RCC 7860 (cell line): ENCODE measurements at regions not wholly inside any gene's neighbourhood (a gene's known extent, or its start where the extent isn't known, plus 50 kb on each side); places are given as distances from the start of the nearest gene placed in this dataset.
"Not testable (repeated sequence)": the region's sequence is repeated elsewhere in the genome, so short reads cannot be mapped to it uniquely, and the experiment has no call there.

Source experiments
- DNase-seq: peaks from one replicate; pipeline ENCODE4 v3.0.0-alpha.2; 2015; ENCODE audit warnings: low spot score
- FAIRE-seq: peaks from 2 replicates; lab custom pipeline; 2012; peaks lifted over from hg19 to GRCh38; lab: Jason Lieb, UNC

DNA sequence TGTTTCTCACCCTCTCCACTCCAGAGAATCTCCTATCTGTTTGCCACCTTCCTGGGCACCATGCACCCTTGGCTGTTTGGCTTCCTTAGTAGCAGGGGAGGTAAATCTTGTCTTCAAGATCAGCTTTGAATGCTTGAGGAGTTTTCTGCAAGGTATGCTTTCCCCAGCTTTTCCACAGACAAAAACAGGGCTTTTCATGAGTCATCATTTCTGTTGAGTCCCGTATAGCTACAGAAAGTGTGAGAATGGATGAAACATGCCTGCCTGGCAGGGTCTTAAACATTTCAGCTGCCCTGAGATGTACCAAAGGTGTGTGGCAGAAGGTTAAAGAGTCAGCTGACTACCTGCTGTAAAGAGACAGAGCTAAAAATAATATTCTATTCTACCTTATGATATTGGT lies 875.2 kb upstream of the EEF2KMT start:
- FAIRE-seq (no peak), DNase-seq (no peak)

DNA sequence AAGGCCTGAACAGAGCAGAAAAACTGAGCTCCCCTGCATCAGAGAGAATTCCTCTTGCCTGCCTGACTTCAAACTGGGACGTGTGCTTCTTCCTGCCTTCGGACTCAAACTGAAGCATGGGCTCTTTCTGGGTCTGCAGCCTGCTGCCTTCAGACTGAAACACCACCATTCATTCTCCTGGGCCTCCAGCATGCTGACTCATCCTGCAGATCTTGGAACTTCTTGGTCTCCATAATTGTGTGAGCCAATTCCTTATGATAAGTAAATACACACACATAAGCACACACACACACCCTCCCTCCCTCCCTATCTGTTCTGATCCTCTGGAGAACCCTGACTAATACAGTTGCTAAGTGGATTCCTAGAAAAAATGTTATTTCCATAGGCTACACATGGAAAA lies 874.3 kb upstream of the EEF2KMT start:
- no peak for DNase-seq
- FAIRE-seq: no peak

DNA sequence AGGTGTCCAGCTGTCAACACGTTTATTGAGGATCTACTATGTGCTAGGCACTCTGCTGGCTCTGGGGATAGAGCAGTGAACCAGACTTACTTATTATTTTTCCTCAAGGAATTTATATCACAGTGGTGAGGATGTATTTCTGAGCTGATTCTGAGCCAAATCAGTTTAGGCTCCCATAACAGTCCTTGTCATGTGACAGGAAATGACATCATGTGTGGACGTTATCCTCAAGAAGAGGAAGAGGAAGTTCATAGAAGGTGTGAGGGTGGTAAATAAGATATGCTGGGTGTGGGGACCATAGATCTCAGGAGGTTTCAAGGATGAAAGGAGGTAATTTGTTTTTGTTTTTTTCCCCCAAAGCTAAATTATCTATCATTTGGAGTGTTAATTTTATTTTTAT lies 873.5 kb upstream of the EEF2KMT start:
- FAIRE-seq (no peak), DNase-seq (no peak)

DNA sequence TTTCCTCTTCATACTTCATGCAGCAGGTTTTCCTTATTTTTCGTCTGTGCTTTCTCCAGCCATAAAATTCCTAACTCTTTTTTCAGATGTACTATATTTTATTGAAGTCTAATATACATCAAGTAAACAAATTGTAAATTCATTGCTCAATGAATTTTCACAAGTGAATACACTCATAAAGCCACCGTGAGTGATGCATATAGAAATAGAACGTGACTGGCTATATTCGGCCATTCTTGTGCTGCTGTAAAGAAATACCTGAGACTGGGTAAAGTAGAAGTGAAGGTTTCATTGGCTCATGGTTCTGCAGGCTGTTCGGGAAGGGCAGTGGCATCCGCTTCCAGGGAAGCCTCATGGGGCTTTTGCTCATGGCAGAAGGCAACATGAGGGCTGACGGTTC lies 868.4 kb upstream of the EEF2KMT start:
- FAIRE-seq (no peak), DNase-seq (no peak)

DNA sequence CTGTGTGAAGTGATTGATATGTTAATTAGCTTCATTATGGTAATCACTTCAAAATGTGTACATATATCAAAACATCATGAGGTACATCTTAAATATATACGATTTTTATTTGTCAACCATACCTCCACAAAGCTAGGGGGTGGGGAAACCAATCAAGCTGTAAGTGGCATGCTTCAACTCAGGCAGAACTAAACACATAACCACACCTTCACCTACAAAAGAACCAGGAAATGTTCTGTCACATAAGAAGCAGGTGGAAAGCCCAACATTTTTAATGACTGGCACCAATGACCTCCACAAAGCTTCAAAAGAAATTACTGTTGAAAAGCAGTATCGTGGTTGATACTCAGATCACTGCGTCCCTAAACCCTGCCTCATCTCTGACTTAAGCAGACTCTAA lies 867.7 kb upstream of the EEF2KMT start:
- FAIRE-seq (no peak), DNase-seq (no peak)

DNA sequence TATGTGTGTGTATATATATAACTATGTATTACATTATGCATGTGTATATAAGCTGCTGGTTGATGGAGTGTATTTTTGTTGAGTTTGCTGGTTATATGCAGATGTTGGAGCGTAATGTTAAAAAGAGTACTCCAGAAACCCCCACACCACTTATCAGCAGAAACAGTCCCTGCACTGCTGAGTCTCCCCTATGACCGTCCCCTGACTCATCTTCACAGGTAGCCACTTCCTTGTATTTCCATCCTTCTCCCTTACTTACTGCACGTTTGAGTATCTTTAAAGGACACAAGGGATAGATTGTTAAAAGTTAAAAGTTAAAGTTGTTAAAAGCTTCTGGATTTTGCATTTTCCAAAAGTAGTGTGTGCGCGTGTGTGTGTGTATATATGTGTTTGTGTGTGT lies 853.9 kb upstream of the EEF2KMT start:
- DNase-seq (no peak), FAIRE-seq (no peak)

DNA sequence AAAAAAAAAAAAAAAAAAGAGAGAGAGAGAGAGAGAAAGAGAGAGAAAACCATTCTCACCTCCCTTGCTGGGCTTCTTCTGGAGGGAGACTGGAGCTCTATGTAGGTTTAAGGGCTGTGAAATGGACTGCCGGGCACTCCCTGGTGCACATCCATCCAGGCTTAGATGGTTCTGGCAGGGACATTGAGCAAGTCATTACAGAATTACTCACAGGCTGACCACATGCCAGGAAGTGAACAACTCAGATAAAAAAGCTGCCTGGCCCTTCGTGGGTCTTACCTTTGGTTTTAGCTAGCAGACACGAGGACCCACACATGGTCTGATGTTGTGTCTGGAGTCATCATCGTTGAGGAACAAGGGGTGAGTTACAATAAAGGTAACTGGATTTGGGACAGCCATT lies 847.4 kb upstream of the EEF2KMT start:
- DNase-seq (peak; percentile 38), FAIRE-seq (no peak)

DNA sequence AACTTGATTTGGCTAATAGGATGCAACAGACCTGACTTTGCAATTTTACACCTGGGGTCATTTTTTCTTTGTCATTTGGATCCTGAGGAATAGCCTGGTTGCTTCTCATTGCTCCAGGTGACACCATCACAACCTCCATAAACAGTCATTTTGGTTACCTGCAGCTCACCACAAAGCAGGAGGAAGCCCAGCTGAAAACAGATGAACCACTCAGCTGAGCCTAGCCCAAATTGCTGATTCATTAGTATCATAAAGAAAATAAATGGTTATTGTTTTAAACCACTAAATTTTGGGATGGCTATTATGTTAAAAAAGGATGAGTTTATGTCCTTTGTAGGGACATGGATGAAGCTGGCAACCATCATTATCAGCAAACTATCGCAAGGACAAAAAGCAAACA lies 841.0 kb upstream of the EEF2KMT start:
- no peak for DNase-seq
- FAIRE-seq: no peak

DNA sequence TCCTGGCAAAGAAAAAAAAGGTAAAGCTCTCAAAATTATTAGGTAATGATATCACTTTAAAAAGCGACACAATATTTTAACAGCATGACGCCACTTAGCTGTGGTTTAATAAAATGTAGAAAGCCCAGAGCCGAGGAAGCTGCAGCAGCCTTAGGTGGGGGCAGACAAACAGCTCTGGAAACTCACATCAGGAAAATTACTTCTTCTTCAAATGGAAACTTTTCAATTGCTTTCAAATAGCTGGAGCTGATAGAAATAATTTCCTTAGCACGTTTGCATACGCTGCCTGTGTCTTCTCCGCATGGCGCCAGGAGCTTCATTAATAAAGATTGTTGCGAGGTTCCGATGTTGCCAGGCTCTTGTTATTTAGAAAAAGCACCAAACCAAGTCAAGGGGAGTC lies 835.3 kb upstream of the EEF2KMT start:
- no peak for DNase-seq
- no peak for FAIRE-seq

DNA sequence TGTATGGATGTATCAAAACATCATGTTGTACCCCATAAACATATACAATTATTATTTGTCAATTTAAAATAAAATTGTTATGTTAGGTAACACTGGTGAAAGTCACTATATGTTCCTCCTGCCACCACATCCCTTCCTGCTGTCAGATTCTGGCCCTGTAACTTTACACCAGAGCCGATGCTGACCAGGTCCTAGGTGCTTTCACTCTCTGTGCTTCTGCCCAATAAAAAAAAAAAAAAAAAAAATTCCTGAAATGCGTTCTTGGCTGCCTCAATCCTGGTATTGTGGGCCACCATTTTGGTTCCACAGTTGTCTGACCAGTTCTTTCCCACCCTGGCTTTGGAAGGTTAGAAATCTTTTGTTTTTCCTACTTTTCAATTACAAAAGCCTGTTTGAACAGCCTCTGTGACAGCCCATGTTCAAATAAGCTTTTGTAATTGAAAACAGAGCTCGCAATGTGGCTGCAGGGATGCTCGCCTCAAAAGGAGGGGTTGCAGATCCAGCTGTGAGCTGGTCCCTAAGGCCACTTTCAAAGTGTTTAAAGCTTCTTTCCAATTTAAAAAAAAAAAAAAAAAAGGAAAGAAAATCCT lies 831.0 kb upstream of the EEF2KMT start:
- no peak for FAIRE-seq
- no peak for DNase-seq

DNA sequence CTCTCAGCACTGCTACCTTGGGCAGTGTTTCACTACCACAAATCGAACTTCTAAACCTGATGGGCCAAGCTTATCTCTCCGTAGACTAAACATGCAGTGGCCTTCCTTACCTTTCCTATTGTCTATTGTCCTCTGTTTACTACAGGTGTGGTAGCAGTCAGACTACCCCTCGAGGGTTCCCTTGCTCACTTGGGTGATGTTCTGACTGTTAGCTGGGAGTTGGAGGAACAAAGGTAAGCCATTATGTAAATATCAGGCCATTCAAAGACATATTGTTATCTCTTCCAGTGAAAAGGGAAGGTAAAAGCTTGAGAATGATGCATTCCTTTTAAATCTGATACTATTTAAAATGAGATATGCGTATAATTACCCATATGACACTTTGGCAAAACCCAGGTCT lies 828.3 kb upstream of the EEF2KMT start:
- DNase-seq (no peak), FAIRE-seq (no peak)

DNA sequence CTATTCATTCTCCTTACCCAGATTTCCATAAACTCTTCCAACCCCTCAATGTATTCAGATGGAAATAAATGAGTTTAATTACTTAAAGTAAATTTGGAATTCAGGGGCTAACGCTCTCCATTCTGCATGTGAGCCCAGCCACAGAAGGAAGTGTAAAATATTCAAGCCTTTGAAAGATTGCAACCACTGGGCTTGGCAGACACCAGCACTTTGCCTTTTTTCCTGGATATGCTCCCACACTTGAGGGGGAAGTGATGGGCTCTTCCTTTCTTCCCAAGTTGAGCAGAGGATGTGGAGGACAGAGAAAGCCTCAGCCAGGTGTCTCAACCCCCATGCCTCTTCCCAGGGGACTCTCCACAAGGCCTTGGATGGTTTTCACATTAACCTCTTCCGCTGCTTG lies 825.1 kb upstream of the EEF2KMT start:
- FAIRE-seq: no peak

DNA sequence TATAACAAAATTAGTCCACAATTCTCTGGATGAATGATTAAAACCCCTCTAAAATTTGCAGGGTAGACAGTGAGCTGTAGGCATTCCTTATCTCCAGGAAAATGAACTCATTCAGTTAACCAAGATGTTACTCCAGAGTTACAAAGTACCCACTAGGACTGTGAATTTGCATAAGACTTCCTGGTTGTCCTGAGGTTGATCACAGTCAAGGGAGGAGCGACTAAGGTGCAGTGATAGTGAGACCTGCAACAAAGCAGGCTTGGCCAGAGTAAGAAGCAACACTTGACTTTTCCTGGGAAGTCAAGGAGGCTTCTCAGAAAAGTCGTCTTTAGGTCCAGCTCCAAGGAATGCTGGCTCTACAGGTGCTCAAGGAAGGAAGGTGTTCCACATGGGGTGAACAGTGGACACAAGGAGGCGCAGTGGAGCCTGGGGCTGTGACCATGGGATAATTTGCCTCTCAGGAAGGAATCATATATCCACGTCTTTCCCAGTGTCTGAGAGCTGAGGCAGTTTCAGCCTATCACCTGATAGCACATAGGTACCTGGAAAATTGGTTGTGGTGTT lies 821.1 kb upstream of the EEF2KMT start:
- no peak for FAIRE-seq
- DNase-seq: no peak

More for the DNA sequence above, 825.1 kb upstream of the EEF2KMT start:
- no peak for DNase-seq

DNA sequence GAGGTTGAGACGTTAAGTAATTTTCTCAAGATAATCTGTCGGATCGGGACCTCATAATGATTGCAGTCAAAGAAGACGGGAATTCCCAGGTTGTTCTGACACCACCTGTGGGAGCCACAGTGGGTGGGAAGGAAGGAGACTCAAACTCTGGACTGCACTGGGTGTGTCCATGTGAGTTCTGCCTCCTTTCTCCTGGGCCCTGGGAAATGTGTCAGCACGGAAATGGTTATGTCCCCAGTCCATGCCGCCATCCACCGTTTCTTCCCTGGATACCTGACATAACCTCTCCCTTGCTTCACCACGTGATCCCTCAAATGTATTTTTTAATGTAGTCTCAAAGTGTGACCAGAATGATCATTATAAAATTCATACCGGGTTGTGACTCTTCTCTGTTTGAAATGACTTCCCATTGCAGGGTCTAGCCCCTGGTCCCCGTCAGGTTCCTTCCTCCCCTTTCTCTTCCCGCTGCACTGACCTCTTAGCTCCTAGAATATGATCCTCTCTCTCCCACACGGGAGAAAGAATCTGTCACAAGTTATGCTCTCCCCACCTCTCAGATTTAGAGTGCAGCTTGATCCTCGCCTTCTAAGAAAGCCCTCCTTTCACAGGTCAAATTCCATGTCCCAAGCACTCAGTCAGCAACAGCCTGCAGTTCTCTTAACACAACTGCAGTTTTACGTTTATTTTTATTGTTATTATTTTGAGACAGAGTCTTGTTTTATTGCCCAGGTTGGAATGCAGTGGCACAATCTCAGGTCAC lies 820.0 kb upstream of the EEF2KMT start:
- DNase-seq (no peak), FAIRE-seq (no peak)

DNA sequence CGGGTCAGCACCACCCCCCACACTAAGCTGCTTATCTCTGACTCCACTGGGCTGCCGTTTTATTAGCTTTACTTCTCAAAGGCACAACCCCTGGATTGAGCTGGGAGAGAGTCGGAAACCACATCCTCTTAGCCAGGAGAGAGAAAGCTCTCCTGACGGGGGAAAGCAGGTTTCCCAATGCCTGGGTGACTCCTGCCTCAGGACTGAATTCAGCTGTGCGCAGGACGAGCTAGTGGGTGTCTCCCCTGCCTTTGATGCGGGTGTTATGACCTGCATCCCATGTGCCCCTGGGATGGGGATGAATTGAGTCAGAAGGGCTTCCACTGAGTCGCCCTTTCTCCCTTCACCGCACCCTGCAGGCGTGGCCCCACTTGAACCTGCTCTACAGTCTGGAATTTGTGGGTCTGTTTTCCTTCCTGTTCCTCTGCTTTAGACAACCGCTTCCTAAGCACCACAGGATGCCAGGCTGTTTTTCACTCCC lies 819.2 kb upstream of the EEF2KMT start:
- DNase-seq (peak; percentile 54), FAIRE-seq (no peak)

DNA sequence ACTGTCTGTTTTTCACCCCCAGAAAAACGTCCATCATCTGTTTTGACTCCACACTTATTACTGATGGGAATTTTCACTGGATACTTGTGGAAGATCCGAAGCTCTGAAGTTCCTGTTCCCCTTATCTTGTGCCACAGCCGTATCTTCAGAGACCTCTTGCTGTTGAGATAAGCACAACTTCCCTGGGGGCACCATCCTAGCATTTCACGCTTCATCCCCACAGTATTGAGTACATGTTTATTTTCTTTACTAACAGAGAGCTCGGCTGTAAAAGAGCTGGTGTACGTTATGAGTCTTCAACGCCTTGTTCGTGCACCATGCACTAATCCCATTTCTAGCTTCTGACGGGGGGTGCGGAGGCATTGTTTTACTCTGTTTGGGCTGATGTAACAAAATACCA lies 813.6 kb upstream of the EEF2KMT start:
- no peak for DNase-seq
- no peak for FAIRE-seq

DNA sequence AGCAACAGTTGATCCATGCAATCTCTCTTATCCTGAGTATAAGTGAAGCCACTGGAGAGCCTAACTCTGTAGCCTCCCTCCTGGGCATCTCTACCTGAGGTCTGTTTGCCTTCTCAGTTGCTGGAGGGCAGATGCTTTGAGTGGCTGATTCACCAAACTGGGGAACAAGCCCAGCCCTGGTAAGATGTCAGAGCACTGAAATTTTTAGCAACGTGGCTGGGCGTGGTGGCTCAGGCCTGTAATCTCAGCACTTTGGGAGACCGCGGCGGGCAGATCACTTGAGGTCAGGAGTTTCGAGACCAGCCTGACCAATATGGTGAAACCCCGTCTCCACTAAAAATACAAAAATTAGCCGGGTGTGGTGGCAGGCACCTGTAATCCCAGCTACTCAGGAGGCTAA lies 812.0 kb upstream of the EEF2KMT start:
- not testable (repeated sequence) for FAIRE-seq, DNase-seq

DNA sequence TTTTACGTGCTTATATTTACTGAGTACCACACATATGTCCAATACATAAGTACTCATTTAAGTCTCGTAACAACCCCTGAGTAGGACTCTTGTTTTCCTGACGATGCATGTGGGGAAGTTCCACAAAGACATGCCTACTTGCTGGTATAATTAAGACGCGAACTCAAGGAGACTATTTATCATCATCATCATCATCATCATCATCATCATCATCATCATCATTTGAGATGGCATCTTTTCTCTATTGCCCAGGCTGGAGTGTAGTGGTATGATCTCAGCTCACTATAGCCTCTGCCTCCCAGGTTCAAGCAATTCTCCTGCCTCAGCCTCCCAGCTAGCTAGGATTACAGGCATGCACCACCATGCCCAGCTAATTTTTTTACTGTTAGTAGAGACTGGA lies 809.9 kb upstream of the EEF2KMT start:
- FAIRE-seq: no peak
- DNase-seq: no peak

DNA sequence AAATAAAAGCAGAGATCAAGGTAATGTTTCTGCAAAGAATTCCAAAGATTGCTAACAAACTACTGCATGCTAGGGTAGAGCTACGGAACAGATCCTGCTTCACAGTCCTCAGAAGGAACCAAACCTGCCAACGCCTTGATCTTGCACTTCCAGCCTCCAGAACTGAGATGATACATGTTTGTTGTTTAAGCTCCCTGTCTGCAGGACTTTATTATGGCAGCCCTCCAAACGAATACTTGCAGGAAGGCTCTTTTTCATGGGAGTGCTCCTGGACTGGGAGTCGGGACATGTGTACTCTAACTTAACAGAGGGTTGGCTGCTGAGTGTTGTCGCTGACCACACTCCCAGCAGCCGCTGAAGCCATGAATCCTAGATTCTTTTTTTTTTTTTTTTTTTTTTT lies 808.8 kb upstream of the EEF2KMT start:
- FAIRE-seq: no peak
- DNase-seq: no peak

DNA sequence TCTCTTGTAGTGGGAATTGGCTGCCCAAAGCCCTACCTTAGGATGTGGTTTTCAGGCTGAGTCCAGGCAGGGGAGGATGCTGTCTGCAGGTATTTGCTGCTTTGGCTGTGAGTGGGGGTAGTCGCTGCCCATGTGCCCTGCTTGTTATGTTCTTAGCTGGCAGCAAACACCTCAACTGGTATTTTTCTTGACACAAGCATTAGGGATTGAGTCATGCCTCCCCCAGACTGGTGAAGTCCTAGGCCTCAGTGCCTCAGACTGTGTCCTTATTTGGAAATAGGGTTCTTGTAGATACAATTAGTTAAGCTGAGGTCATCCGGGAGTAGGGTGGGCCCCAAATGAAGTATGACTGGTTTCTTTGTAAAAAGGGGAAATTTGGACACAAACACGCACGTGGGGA lies 808.3 kb upstream of the EEF2KMT start:
- FAIRE-seq (no peak), DNase-seq (peak; percentile 87)

DNA sequence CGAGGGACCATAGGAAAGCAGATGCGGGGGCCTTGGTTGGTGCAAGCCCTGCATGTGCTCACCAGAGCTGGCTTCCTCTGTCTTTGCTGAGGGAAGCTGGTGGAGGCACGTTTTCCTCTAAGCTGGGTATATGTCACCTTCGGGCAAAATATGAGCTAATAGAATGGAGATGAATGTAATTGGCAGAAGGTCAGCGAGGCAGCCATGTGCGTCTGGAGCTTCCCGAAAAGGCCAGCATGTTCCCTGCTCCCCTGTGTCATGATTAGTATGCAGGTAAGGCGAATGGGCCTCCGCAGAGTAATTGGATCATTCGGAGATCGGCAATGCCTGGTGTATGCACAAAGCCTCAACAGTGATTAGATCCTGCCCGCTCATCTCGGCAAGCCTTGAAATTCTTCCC lies 806.2 kb upstream of the EEF2KMT start:
- DNase-seq: no peak
- no peak for FAIRE-seq

DNA sequence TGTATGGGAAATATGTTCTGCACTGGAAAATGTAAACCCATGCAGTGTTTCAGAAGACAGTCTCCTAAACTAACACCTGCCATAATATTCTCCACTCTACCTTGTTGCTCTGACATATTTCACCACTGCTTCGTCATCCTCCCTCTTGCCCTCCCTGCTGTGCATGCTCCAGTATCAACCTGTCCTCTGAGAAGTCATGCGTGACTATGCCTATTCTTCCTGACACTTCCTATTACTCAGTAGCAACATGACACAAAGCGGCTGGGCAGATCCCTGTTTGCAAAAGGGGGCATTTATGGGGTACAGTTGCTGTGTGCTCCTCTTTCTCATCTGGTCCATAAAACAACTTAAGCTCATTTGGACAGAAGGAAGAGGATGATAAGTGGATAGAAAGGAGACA lies 805.6 kb upstream of the EEF2KMT start:
- DNase-seq (peak; percentile 51), FAIRE-seq (no peak)
